ENCODE measurements at regions not wholly inside any gene's neighbourhood (a gene's known extent, or its start where the extent isn't known, plus 50 kb on each side); places are given as distances from the start of the nearest gene placed in this dataset.
A peak's percentile ranks its signal among the peaks of the same experiment; 100 is the strongest.

DNA sequence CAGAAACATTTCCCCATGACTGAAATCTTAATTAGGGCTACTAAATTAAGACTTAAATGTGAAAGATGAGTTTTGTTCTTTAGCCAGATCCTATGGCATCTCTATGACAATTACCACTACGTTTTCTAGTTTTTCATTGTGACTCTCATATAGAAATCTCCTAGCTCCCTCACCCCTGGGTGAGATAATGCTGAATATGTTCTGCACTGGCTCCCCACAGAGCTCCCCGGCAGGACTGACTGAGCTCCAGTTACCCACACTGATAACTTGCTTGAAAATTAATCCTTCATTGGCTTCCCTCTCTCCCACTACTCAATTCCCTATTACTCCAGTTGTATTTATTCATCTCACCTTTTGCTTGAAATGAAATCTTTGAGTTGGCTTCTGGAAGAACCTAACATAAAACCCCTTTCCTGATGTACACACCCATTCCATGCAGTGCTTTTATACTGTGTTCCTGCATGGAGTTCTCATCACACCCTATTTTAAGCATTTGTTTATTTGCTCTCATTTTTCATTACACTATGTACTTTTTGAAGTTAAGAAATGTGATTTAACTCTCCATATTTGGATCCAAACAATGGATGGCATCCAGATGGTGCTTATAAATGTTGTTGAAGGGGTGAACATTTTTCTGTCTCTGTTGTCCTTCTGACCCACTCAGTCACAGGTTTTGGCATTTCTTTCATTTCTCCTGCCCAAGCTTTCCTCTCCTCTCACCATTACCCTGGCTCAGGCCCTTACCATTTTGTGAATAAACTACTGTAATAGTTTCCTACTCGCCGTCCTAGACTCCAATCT, 623.4 kb downstream of the SPRY1 start:
- peaks cover 2% of the 10 kb centered on the region for H3K9me3 Mint-ChIP-seq
- peak overlapping the region; percentile 29 for H3K4me3 Mint-ChIP-seq
- H3K27me3 Mint-ChIP-seq = no peaks in the 10 kb centered on the region
- TF ChIP-seq CTCF (conservative IDR thresholded peaks at IDR 0.05) = no peak
- H3K27ac Mint-ChIP-seq = no peak overlapping the region
- peaks cover 24% of the 10 kb centered on the region for H3K4me1 Mint-ChIP-seq (ENCODE audit: unreplicated experiment)
- no peak for DNase-seq (ENCODE audit: extremely low spot score, unreplicated experiment)
- H3K36me3 Mint-ChIP-seq = peaks cover 1% of the 10 kb centered on the region

GRCh38 chr4:124025000-124025399, 628.4 kb downstream of the SPRY1 start:
- Mint-ChIP-seq H3K36me3 (peaks cover 7% of the 10 kb centered on the region), H3K9me3 (peaks cover 12% of the 10 kb centered on the region), H3K4me3 (no peak overlapping the region), H3K27ac (no peak overlapping the region), H3K27me3 (no peaks in the 10 kb centered on the region), H3K4me1 (ENCODE audit: unreplicated experiment) (peaks cover 24% of the 10 kb centered on the region)
- DNase-seq (ENCODE audit: extremely low spot score, unreplicated experiment) = no peak
- no peak for TF ChIP-seq CTCF (conservative IDR thresholded peaks at IDR 0.05)

- Mint-ChIP-seq H3K4me1 (ENCODE audit: unreplicated experiment) (peaks cover 24% of the 10 kb centered on the region), H3K4me3 (no peak overlapping the region), H3K9me3 (peaks cover 12% of the 10 kb centered on the region), H3K27me3 (no peaks in the 10 kb centered on the region), H3K27ac (no peak overlapping the region), H3K36me3 (peaks cover 7% of the 10 kb centered on the region)
- no peak for DNase-seq (ENCODE audit: extremely low spot score, unreplicated experiment)
- TF ChIP-seq CTCF (conservative IDR thresholded peaks at IDR 0.05) = no peak
Observed at GRCh38 chr4:124025428-124025827, 628.8 kb downstream of the SPRY1 start.

DNA sequence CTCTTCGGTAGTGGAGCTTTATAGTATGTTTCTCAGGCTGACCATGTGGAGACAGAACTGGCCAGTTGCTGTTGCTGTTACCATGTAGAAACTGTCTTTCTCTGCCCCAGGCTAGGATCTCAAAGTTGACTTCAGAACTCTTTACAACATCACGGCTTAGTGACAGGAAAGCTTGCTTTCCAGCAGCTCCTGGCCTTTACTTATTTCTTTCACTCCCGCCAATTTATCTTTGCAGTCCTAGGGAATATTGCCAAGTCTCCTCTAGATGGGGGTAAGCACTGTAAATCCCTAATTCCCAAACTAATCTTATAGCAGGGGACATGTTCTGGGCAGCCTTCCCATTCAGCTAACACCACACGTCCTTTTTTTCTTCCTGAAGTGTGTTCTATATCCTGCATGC, 631.6 kb downstream of the SPRY1 start:
- Mint-ChIP-seq H3K4me3 (no peak overlapping the region), H3K36me3 (peaks cover 7% of the 10 kb centered on the region), H3K27ac (no peak overlapping the region), H3K9me3 (peaks cover 12% of the 10 kb centered on the region), H3K27me3 (no peaks in the 10 kb centered on the region), H3K4me1 (ENCODE audit: unreplicated experiment) (peaks cover 29% of the 10 kb centered on the region)
- no peak for DNase-seq (ENCODE audit: extremely low spot score, unreplicated experiment)
- TF ChIP-seq CTCF (conservative IDR thresholded peaks at IDR 0.05) = no peak

DNA sequence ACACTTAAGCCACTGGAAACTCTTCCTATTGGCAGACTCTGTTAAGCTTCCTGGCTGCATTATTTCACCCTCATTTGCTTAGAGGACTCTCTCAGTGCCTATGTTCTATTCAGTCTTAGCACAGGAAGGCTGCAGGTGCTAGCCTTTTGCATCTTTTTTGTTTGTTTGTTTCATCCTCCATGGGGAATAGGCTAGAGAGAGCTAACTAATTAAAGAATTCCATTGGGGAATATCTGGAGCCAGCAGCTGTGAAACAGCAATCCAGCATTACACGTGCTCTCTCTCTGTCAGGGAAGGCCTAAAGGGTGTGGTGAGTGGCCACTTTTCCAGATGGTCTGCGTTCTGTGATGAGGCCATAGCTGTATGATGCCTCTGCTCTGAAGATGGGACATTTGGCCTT, 633.6 kb downstream of the SPRY1 start:
- H3K27me3 Mint-ChIP-seq = no peaks in the 10 kb centered on the region
- no peak for DNase-seq (ENCODE audit: extremely low spot score, unreplicated experiment)
- H3K4me3 Mint-ChIP-seq = peak overlapping the region; percentile 35
- peaks cover 25% of the 10 kb centered on the region for H3K4me1 Mint-ChIP-seq (ENCODE audit: unreplicated experiment)
- peaks cover 4% of the 10 kb centered on the region for H3K36me3 Mint-ChIP-seq
- peaks cover 8% of the 10 kb centered on the region for H3K9me3 Mint-ChIP-seq
- no peak for TF ChIP-seq CTCF (conservative IDR thresholded peaks at IDR 0.05)
- peak overlapping the region; percentile 26 for H3K27ac Mint-ChIP-seq
